ENCODE measurements at regions not wholly inside any gene's neighbourhood (a gene's known extent, or its start where the extent isn't known, plus 50 kb on each side); places are given as distances from the start of the nearest gene placed in this dataset.

DNA sequence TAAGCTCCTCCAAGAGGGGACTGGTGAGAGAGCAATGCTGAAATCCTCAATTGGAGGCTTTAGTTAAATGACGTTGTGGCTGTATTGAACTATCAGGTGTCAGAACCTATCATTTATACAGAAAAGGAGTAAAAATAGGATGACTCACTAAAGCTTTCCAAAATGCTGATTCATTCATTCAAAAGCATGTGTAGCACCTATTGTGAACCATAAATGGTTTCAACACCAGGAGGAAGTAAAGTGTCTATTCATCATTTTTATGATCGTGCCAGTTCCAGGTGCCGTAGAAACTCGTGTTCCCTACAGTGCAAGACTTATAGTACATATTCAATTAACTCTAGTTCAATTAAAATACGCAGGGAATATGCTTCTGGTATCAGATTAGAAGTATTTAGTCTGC is 66.5 kb upstream of the ARRDC4 start:
- DNase-seq (ENCODE audit: low read depth in 3 of 3, low spot score in 2 of 3), result no peak

DNA sequence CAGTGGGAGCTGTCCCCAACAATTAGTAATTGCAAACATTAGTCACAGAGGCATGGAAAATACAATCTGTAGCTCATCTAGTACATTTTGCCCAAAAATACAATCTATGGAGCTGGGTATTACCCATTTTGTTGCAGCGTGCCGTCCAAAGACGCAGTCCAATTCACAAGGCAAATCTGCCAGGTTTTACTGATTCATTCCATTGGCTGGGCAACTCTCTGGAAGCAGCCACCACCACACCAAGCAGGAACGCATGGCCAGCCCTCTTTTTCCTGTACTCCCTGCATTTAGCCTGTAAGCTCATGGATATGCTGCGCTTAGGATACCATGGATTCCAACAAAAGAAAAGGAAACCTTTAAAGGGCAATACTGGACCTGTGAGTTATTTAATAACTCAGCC is 60.5 kb upstream of the ARRDC4 start:
- no peak for DNase-seq (ENCODE audit: low read depth in 3 of 3, low spot score in 2 of 3)

GRCh38 chr15:97902140-97902780 is 58.2 kb upstream of the ARRDC4 start:
- no peak for DNase-seq (ENCODE audit: low read depth in 3 of 3, low spot score in 2 of 3)

GRCh38 chr15:97903560-97903959 is 56.9 kb upstream of the ARRDC4 start:
- no peak for DNase-seq (ENCODE audit: low read depth in 3 of 3, low spot score in 2 of 3)

- DNase-seq (ENCODE audit: low read depth in 3 of 3, low spot score in 2 of 3), result peak; percentile 67 to 75 (median 69)
These were observed 56.4 kb upstream of the ARRDC4 start for GRCh38 chr15:97903971-97904572.

DNA sequence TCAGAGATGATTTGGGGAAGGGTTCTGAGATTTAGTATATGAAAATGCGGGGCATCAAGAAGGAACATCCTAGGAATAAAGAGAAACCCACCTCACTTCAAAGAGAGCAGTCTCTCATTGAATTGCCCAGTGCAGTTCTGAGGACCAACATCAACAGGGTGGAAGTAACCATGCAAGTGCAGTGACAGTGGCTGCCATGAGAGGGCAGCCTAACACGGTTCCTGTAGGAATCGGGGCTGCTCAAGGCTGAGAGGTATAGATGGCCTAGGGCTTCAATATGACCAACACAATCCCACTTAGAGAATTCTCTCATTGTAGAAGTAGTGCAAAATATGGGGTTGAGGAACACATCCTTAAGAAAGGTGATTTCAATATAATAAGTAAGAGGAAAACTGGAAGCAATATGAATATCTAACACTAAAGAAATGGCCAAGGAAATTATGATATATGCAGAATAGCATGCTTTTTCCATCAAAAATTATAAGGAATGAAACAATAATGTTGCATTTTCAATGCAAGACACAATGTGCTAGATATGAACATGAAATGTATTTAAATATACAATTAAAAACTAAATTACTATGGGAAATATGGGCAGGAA is 51.1 kb upstream of the ARRDC4 start:
- no peak for DNase-seq (ENCODE audit: low read depth in 3 of 3, low spot score in 2 of 3)
